GM18909 (cell line): ENCODE measurements at regions not wholly inside any gene's neighbourhood (a gene's known extent, or its start where the extent isn't known, plus 50 kb on each side); places are given as distances from the start of the nearest gene placed in this dataset.
"Not testable (repeated sequence)": the region's sequence is repeated elsewhere in the genome, so short reads cannot be mapped to it uniquely, and the experiment has no call there.

Experiments
- ATAC-seq: cut with Tn5 transposase; IDR thresholded peaks from one replicate; pipeline ENCODE4 v1.9.1; 2021; ENCODE audit warnings: mild to moderate bottlenecking; ENCODE audit not compliant: unreplicated experiment, poor library complexity

GRCh38 chr10:21048068-21048467 is 151.0 kb upstream of the NEBL start:
- ATAC-seq, result no peak

GRCh38 chr10:21047511-21047910 is 150.4 kb upstream of the NEBL start:
- ATAC-seq, result no peak

- ATAC-seq, result no peak
Observed at GRCh38 chr10:21047096-21047495, 150.0 kb upstream of the NEBL start.

- no peak for ATAC-seq
Observed at GRCh38 chr10:21043044-21043443, 145.9 kb upstream of the NEBL start.

GRCh38 chr10:21042536-21042935 is 145.4 kb upstream of the NEBL start:
- no peak for ATAC-seq

- ATAC-seq, result no peak
Observed at GRCh38 chr10:21041763-21042458, 144.8 kb upstream of the NEBL start.

- ATAC-seq, result no peak
Observed at GRCh38 chr10:21039721-21040120, 142.6 kb upstream of the NEBL start.

GRCh38 chr10:21036757-21037156 is 139.6 kb upstream of the NEBL start:
- ATAC-seq, result no peak

GRCh38 chr10:21034770-21035169 is 137.7 kb upstream of the NEBL start:
- ATAC-seq, result not testable (repeated sequence)

- no peak for ATAC-seq
Observed at GRCh38 chr10:21034241-21034640, 137.1 kb upstream of the NEBL start.

- no peak for ATAC-seq
Observed at GRCh38 chr10:21032587-21033319, 135.6 kb upstream of the NEBL start.

GRCh38 chr10:21031232-21031795 is 134.2 kb upstream of the NEBL start:
- ATAC-seq, result no peak

GRCh38 chr10:21030091-21030490 is 133.0 kb upstream of the NEBL start:
- ATAC-seq, result no peak

- no peak for ATAC-seq
Observed at GRCh38 chr10:21022821-21023220, 125.7 kb upstream of the NEBL start.

- no peak for ATAC-seq
Observed at GRCh38 chr10:21021843-21022594, 124.9 kb upstream of the NEBL start.

- ATAC-seq, result no peak
Observed at GRCh38 chr10:21021231-21021630, 124.1 kb upstream of the NEBL start.

GRCh38 chr10:21020545-21020944 is 123.4 kb upstream of the NEBL start:
- peak; percentile 87 for ATAC-seq

- ATAC-seq, result no peak
Observed at GRCh38 chr10:21019436-21019835, 122.3 kb upstream of the NEBL start.

- peak; percentile 45 for ATAC-seq
Observed at GRCh38 chr10:21015851-21016250, 118.7 kb upstream of the NEBL start.

- ATAC-seq, result no peak
Observed at GRCh38 chr10:21014141-21014540, 117.0 kb upstream of the NEBL start.
